NB4 (cell line): ENCODE measurements at regions not wholly inside any gene's neighbourhood (a gene's known extent, or its start where the extent isn't known, plus 50 kb on each side); places are given as distances from the start of the nearest gene placed in this dataset.
"Not testable (repeated sequence)": the region's sequence is repeated elsewhere in the genome, so short reads cannot be mapped to it uniquely, and the experiment has no call there.

Experiments
- DNase-seq: peaks from one replicate; pipeline ENCODE4 v3.0.0; 2010; ENCODE audit warnings: low read depth
- H3K4me3 ChIP-seq: one replicate; pipeline ENCODE4 v1.5.1; 2011; ENCODE audit warnings: mild to moderate bottlenecking, low read depth, low read length, moderate library complexity
- CTCF ChIP-seq: IDR thresholded peaks from one replicate; pipeline ENCODE4 v1.5.1; 2012; ENCODE audit warnings: low read depth, low read length
- MAX ChIP-seq: IDR thresholded peaks from 2 replicates; pipeline ENCODE4 v1.6.1; 2011; ENCODE audit warnings: low read depth, low read length
- MYC ChIP-seq: IDR thresholded peaks from 2 replicates; pipeline ENCODE4 v1.6.1; 2011; ENCODE audit warnings: low read depth, low read length
- POLR2A ChIP-seq: IDR thresholded peaks from 2 replicates; pipeline ENCODE4 v1.6.1; 2011; ENCODE audit warnings: mild to moderate bottlenecking; ENCODE audit not compliant: insufficient read length; ENCODE audit errors: extremely low read depth

DNA sequence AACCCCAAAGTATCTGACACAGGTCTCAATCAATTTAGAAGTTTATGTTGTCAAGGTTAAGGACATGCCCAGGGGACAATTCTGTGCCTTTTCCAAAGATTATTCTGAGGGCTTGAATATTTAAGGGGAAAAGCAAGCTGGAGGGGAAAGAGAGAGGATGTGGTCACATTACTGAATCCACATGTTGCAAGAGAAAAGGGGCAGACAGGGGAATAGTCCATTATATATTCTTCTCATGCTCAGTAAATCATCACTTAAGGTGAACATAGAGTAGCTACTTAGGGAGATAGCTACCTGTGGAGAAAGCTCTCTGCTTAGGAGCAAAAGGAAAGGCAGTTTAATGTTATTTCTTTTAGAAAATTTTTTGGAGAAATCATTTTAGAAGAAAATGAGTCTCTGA, 751.6 kb downstream of the SI start:
- DNase-seq, result no peak
- H3K4me3 ChIP-seq, result no peak overlapping the region
- TF ChIP-seq POLR2A (no peak), CTCF (no peak), MAX (no peak), MYC (no peak)

- TF ChIP-seq MAX (no peak), MYC (no peak), CTCF (no peak), POLR2A (no peak)
- DNase-seq, result no peak
- H3K4me3 ChIP-seq, result no peak overlapping the region
Measured at GRCh38 chr3:164320962-164321361, 757.3 kb downstream of the SI start.

DNA sequence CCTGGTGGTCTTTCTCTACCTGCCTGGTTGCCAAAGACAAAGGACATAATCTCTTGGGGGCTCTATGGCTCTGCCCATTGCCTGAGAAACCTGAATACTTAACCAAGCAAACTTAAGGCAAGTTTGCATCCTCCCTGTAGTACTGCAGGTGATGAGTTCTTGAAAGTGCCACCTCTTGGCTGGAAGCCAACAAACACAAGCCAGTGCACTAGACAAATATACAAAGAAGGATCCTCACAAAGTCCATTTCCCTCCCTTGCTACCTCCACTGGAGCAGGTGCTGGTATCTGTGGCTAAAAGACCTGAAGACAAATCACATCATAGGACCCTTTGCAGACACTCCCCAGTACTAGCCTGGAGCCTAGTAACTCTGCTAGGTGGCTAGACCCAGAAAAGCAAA, 772.3 kb downstream of the SI start:
- DNase-seq, result no peak
- TF ChIP-seq POLR2A (no peak), MAX (no peak), MYC (no peak), CTCF (no peak)
- H3K4me3 ChIP-seq, result no peak overlapping the region

GRCh38 chr3:164303894-164304293, 774.4 kb downstream of the SI start:
- H3K4me3 ChIP-seq, result no peak overlapping the region
- no peak for DNase-seq
- TF ChIP-seq MYC (no peak), POLR2A (no peak), CTCF (no peak), MAX (no peak)

DNA sequence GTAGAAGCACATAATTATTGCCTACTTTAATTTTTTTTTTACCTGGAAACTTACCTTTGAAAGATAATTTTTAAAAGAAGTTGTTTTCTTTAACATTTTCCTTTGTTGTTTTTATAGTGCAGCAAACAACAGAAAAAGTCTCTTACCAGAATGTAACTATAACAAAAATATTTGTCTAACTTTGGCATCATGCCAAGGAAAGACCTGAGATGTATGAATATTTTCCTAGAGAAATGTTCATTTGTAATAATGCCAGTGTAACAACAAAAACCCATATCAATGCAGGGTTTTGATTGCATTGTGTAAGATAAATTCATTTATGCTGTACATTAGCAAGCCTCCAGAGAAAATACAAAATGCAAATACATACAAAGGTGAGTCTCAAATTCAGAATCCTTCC, 775.7 kb downstream of the SI start:
- no peak overlapping the region for H3K4me3 ChIP-seq
- no peak for DNase-seq
- no peak for TF ChIP-seq MYC
- TF ChIP-seq MAX, result no peak
- no peak for TF ChIP-seq POLR2A
- no peak for TF ChIP-seq CTCF

DNA sequence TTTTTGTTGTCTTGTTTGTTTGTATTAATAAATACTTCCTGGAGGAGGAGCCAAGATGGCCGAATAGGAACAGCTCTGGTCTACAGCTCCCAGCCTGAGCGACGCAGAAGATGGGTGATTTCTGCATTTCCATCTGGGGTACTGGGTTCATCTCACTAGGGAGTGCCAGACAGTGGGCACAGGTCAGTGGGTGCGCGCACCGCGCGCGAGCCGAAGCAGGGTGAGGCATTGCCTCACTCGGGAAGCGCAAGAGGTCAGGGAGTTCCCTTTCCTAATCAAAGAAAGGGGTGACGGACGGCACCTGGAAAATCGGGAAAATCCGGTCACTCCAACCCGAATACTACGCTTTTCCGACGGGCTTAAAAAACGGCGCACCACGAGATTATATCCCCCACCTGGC, 786.8 kb downstream of the SI start:
- DNase-seq, H3K4me3 ChIP-seq: not testable (repeated sequence)

DNA sequence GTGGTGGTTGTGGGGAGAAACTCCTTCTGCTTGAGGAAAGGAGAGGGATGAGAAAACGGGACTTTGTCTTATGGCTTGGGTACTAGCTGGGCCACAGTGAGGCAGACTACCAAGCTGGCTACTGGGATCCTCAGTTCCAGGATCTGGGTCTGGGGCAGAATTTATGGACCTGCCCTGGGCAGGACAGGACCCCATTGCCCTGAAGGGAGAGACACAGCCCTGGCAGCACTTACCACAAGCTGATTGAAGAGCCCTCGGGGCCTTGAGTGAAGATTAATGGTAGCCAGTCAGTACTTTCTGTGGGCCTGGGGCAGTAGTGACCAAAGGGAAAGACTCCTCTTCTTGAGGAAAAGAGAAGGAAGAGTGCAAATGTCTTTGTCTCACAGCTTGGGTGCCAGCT, 799.7 kb downstream of the SI start:
- TF ChIP-seq MAX (no peak), CTCF (no peak)
- no peak for DNase-seq
- no peak overlapping the region for H3K4me3 ChIP-seq
